ENCODE measurements at regions not wholly inside any gene's neighbourhood (a gene's known extent, or its start where the extent isn't known, plus 50 kb on each side); places are given as distances from the start of the nearest gene placed in this dataset.
"Not testable (repeated sequence)": the region's sequence is repeated elsewhere in the genome, so short reads cannot be mapped to it uniquely, and the experiment has no call there.

- DNase-seq (ENCODE audit: low read depth in 2 of 2, low spot score in 1 of 2) = no peak
These were observed 619.3 kb downstream of the TRIB2 start for GRCh38 chr2:13335862-13336535.

- no peak for DNase-seq (ENCODE audit: low read depth in 2 of 2, low spot score in 1 of 2)
These were observed 634.3 kb downstream of the TRIB2 start for GRCh38 chr2:13351068-13351467.

GRCh38 chr2:13353083-13353482 lies 636.3 kb downstream of the TRIB2 start:
- DNase-seq (ENCODE audit: low read depth in 2 of 2, low spot score in 1 of 2) = no peak

- DNase-seq (ENCODE audit: low read depth in 2 of 2, low spot score in 1 of 2) = no peak
These were observed 637.3 kb downstream of the TRIB2 start for GRCh38 chr2:13354031-13354430.

- DNase-seq (ENCODE audit: low read depth in 2 of 2, low spot score in 1 of 2) = not testable (repeated sequence)
These were observed 665.2 kb downstream of the TRIB2 start for GRCh38 chr2:13381928-13382327.

GRCh38 chr2:13389172-13389571 lies 672.4 kb downstream of the TRIB2 start:
- DNase-seq (ENCODE audit: low read depth in 2 of 2, low spot score in 1 of 2) = not testable (repeated sequence)

GRCh38 chr2:13390676-13391075 lies 673.9 kb downstream of the TRIB2 start:
- no peak for DNase-seq (ENCODE audit: low read depth in 2 of 2, low spot score in 1 of 2)

- no peak for DNase-seq (ENCODE audit: low read depth in 2 of 2, low spot score in 1 of 2)
These were observed 684.6 kb downstream of the TRIB2 start for GRCh38 chr2:13401312-13401711.

- DNase-seq (ENCODE audit: low read depth in 2 of 2, low spot score in 1 of 2) = no peak
These were observed 697.3 kb downstream of the TRIB2 start for GRCh38 chr2:13413989-13414388.

GRCh38 chr2:13414897-13415296 lies 698.2 kb downstream of the TRIB2 start:
- no peak for DNase-seq (ENCODE audit: low read depth in 2 of 2, low spot score in 1 of 2)

GRCh38 chr2:13433954-13434353 lies 717.2 kb downstream of the TRIB2 start:
- no peak for DNase-seq (ENCODE audit: low read depth in 2 of 2, low spot score in 1 of 2)

GRCh38 chr2:13443554-13444261 lies 727.0 kb downstream of the TRIB2 start:
- not testable (repeated sequence) for DNase-seq (ENCODE audit: low read depth in 2 of 2, low spot score in 1 of 2)

- DNase-seq (ENCODE audit: low read depth in 2 of 2, low spot score in 1 of 2) = no peak
These were observed 745.7 kb downstream of the TRIB2 start for GRCh38 chr2:13462464-13462863.

GRCh38 chr2:13466076-13466475 lies 749.3 kb downstream of the TRIB2 start:
- no peak for DNase-seq (ENCODE audit: low read depth in 2 of 2, low spot score in 1 of 2)

GRCh38 chr2:13474538-13474937 lies 757.8 kb downstream of the TRIB2 start:
- no peak for DNase-seq (ENCODE audit: low read depth in 2 of 2, low spot score in 1 of 2)

GRCh38 chr2:13480057-13480456 lies 763.3 kb downstream of the TRIB2 start:
- no peak for DNase-seq (ENCODE audit: low read depth in 2 of 2, low spot score in 1 of 2)

- DNase-seq (ENCODE audit: low read depth in 2 of 2, low spot score in 1 of 2) = no peak
These were observed 764.5 kb downstream of the TRIB2 start for GRCh38 chr2:13481201-13481600.

- no peak for DNase-seq (ENCODE audit: low read depth in 2 of 2, low spot score in 1 of 2)
These were observed 768.5 kb downstream of the TRIB2 start for GRCh38 chr2:13485256-13485655.

GRCh38 chr2:13488965-13489364 lies 772.2 kb downstream of the TRIB2 start:
- no peak for DNase-seq (ENCODE audit: low read depth in 2 of 2, low spot score in 1 of 2)

- no peak for DNase-seq (ENCODE audit: low read depth in 2 of 2, low spot score in 1 of 2)
These were observed 775.5 kb downstream of the TRIB2 start for GRCh38 chr2:13492262-13492661.

- DNase-seq (ENCODE audit: low read depth in 2 of 2, low spot score in 1 of 2) = no peak
These were observed 778.3 kb downstream of the TRIB2 start for GRCh38 chr2:13495051-13495450.

GRCh38 chr2:13504808-13505207 lies 788.1 kb downstream of the TRIB2 start:
- no peak for DNase-seq (ENCODE audit: low read depth in 2 of 2, low spot score in 1 of 2)

- no peak for DNase-seq (ENCODE audit: low read depth in 2 of 2, low spot score in 1 of 2)
These were observed 791.9 kb downstream of the TRIB2 start for GRCh38 chr2:13508671-13509070.

Data from stimulated activated CD8-positive, alpha-beta memory T cell treated with anti-CD3 and anti-CD28 coated beads, Interleukin-4, amount 100 ng/mL, for 1 hour (primary cell).